H9 (cell line): ENCODE measurements at regions not wholly inside any gene's neighbourhood (a gene's known extent, or its start where the extent isn't known, plus 50 kb on each side); places are given as distances from the start of the nearest gene placed in this dataset.

ENCODE experiments used
- DNase-seq: peaks from one replicate; pipeline ENCODE4 v3.0.0-alpha.2; 2017
- H2AFZ ChIP-seq: one replicate; pipeline ENCODE4 v1.6.1; 2013; ENCODE audit warnings: mild to moderate bottlenecking, low read length, control low read depth, moderate library complexity
- H2AK5ac ChIP-seq: 2 replicates; pipeline ENCODE4 v1.6.1; 2013; ENCODE audit warnings: low read length, control low read depth, mixed read lengths; ENCODE audit not compliant: insufficient read length
- H2BK120ac ChIP-seq: one replicate; pipeline ENCODE4 v1.6.1; 2013; ENCODE audit warnings: low read depth, mild to moderate bottlenecking, low read length, control low read depth, inconsistent platforms; ENCODE audit not compliant: poor library complexity, severe bottlenecking
- H2BK12ac ChIP-seq: 2 replicates; pipeline ENCODE4 v1.6.1; 2013; ENCODE audit warnings: low read length, control low read depth, mixed read lengths, low read depth; ENCODE audit not compliant: insufficient read length
- H2BK15ac ChIP-seq: 2 replicates; pipeline ENCODE4 v1.6.1; 2013; ENCODE audit warnings: low read depth, low read length, control low read depth
- H2BK20ac ChIP-seq: one replicate; pipeline ENCODE4 v1.6.1; 2013; ENCODE audit warnings: low read depth, mild to moderate bottlenecking, low read length, control low read depth, inconsistent platforms; ENCODE audit not compliant: poor library complexity, severe bottlenecking
- H2BK5ac ChIP-seq: 2 replicates; pipeline ENCODE4 v1.6.1; 2013; ENCODE audit warnings: low read length, control low read depth, mixed read lengths; ENCODE audit not compliant: insufficient read length
- H3K14ac ChIP-seq: 2 replicates; pipeline ENCODE4 v1.6.1; 2013; ENCODE audit warnings: low read length, control low read depth; ENCODE audit not compliant: insufficient read depth
- H3K18ac ChIP-seq: 2 replicates; pipeline ENCODE4 v1.6.1; 2013; ENCODE audit warnings: low read depth, mild to moderate bottlenecking, mixed read lengths, low read length, control low read depth; ENCODE audit not compliant: insufficient read length
- H3K23ac ChIP-seq: 2 replicates; pipeline ENCODE4 v1.6.1; 2013; ENCODE audit warnings: low read length, control low read depth, mixed read lengths, low read depth; ENCODE audit not compliant: insufficient read length
- H3K23me2 ChIP-seq: 2 replicates; pipeline ENCODE4 v1.6.1; 2013; ENCODE audit warnings: low read depth, mild to moderate bottlenecking, mixed read lengths, low read length, control low read depth; ENCODE audit not compliant: insufficient read length, poor library complexity, severe bottlenecking
- H3K27ac ChIP-seq: 2 replicates; pipeline ENCODE4 v1.5.1; 2013; ENCODE audit warnings: low read length, control low read depth, mixed read lengths, low read depth; ENCODE audit not compliant: insufficient read length
- H3K27me3 ChIP-seq: 2 replicates; pipeline ENCODE4 v1.6.1; 2013; ENCODE audit warnings: low read length, control low read depth, inconsistent platforms; ENCODE audit not compliant: insufficient read depth
- H3K4ac ChIP-seq: 2 replicates; pipeline ENCODE4 v1.6.1; 2013; ENCODE audit warnings: low read depth, mild to moderate bottlenecking, control low read depth, inconsistent platforms, low read length, moderate library complexity
- H3K4me1 ChIP-seq: 2 replicates; pipeline ENCODE4 v1.6.1; 2013; ENCODE audit warnings: low read length, control low read depth, inconsistent platforms; ENCODE audit not compliant: insufficient read depth
- H3K4me2 ChIP-seq: 2 replicates; pipeline ENCODE4 v1.6.1; 2013; ENCODE audit warnings: low read length, control low read depth, mixed read lengths; ENCODE audit not compliant: insufficient read length, insufficient read depth
- H3K56ac ChIP-seq: 2 replicates; pipeline ENCODE4 v1.6.1; 2013; ENCODE audit warnings: low read depth, mild to moderate bottlenecking, mixed read lengths, low read length, control low read depth; ENCODE audit not compliant: insufficient read length
- H3K79me1 ChIP-seq: 2 replicates; pipeline ENCODE4 v1.6.1; 2013; ENCODE audit warnings: low read depth, mild to moderate bottlenecking, moderate library complexity, low read length, control low read depth, inconsistent platforms; ENCODE audit not compliant: insufficient read depth, poor library complexity, severe bottlenecking
- H3K79me2 ChIP-seq: 2 replicates; pipeline ENCODE4 v1.6.1; 2013; ENCODE audit warnings: low read length, control low read depth, inconsistent platforms; ENCODE audit not compliant: insufficient read depth
- H3K9ac ChIP-seq: 2 replicates; pipeline ENCODE4 v1.6.1; 2013; ENCODE audit warnings: low read length, control low read depth, mixed read lengths; ENCODE audit not compliant: insufficient read length; ENCODE audit errors: extremely low read depth
- H3K9me3 ChIP-seq: one replicate; pipeline ENCODE4 v1.6.1; 2013; ENCODE audit warnings: low read depth, low read length, inconsistent platforms; ENCODE audit not compliant: control insufficient read depth
- H3T11ph ChIP-seq: one replicate; pipeline ENCODE4 v1.6.1; 2013; ENCODE audit warnings: mild to moderate bottlenecking, low read length, control low read depth, inconsistent platforms
- H4K20me1 ChIP-seq: one replicate; pipeline ENCODE4 v1.6.1; 2013; ENCODE audit not compliant: control insufficient read depth, insufficient read length, insufficient read depth
- H4K5ac ChIP-seq: 2 replicates; pipeline ENCODE4 v1.6.1; 2013; ENCODE audit warnings: low read depth, mild to moderate bottlenecking, mixed read lengths, low read length, control low read depth; ENCODE audit not compliant: insufficient read length
- H4K8ac ChIP-seq: replicated peaks from 2 replicates; pipeline ENCODE4 v1.6.1; 2013; ENCODE audit warnings: low read length, control low read depth, mixed read lengths, low read depth; ENCODE audit not compliant: insufficient read length
- H4K91ac ChIP-seq: 2 replicates; pipeline ENCODE4 v1.6.1; 2013; ENCODE audit warnings: low read depth, mild to moderate bottlenecking, moderate library complexity, mixed read lengths, low read length, control low read depth; ENCODE audit not compliant: insufficient read length
- H3K27ac Mint-ChIP-seq, 3 experiments: 2 replicates in 2 of 3; 3 replicates in 1 of 3; pipeline ENCODE4 v1.8.0; 2020 to 2021; ENCODE audit warnings: mixed read lengths in 3 of 3, mild to moderate bottlenecking in 1 of 3, moderate library complexity in 1 of 3
- H3K27me3 Mint-ChIP-seq: 2 replicates; pipeline ENCODE4 v1.8.0; 2021; ENCODE audit warnings: low read depth, mild to moderate bottlenecking, moderate library complexity, mixed read lengths
- H3K36me3 Mint-ChIP-seq, 3 experiments: 2 replicates in 2 of 3; 3 replicates in 1 of 3; pipeline ENCODE4 v1.8.0; 2020 to 2021; ENCODE audit warnings: low read depth in 3 of 3, mixed read lengths in 3 of 3; ENCODE audit not compliant: insufficient read depth in 1 of 3
- H3K4me1 Mint-ChIP-seq, 2 experiments: 2 replicates each; pipeline ENCODE4 v1.8.0; 2020; ENCODE audit warnings: mixed read lengths in 2 of 2
- H3K4me3 Mint-ChIP-seq, 2 experiments: 2 replicates in 1 of 2; 3 replicates in 1 of 2; pipeline ENCODE4 v1.8.0; 2020 to 2021; ENCODE audit warnings: mild to moderate bottlenecking in 2 of 2, mixed read lengths in 2 of 2, moderate library complexity in 1 of 2
- H3K9me3 Mint-ChIP-seq, 2 experiments: 2 replicates in 1 of 2; 3 replicates in 1 of 2; pipeline ENCODE4 v1.8.0; 2020; ENCODE audit warnings: mild to moderate bottlenecking in 2 of 2, mixed read lengths in 2 of 2, moderate library complexity in 1 of 2
- WGBS: extraction: QIAGEN DNeasy Blood & Tissue Kit; methylation state at CpG from one replicate; pipeline ENCODE4 v1.1.7; 2013; ENCODE audit warnings: missing lambda C conversion rate, low lambda C conversion rate, mixed read lengths; ENCODE audit not compliant: insufficient read length; ENCODE audit errors: extremely low coverage; 5-methylcytosine and 5-hydroxymethylcytosine counted together
- TF ChIP-seq, protein P1 (sequence below): fragments of 200-600 bp; sonication (generic); conservative IDR thresholded peaks from 3 replicates; pipeline ENCODE4 v1.8.0; 2021; ENCODE audit warnings: antibody characterized with exemption, mild to moderate bottlenecking

DNA sequence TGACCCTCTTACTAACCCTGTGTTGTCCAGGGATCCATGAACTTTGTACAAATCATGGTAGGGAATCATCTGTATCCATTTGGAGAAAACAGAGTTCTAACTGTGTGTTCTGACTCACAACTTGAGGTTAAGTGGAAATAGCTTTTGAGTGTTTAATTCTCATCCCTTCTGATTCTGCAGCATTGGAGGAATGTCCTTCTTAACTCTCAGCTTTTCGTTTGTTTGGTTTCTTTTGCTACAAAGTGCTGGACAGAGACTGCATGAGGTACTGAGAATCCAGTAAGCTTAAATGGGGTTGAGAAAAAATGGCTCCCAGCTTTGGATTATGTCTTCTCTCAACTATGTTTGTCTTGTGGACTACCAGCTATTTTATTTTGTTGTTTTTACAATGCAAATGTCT lies 352.1 kb upstream of the KIF2B start:
- no peaks in the 10 kb centered on the region for H3K79me1 ChIP-seq
- H2BK120ac ChIP-seq, result no peak overlapping the region
- Mint-ChIP-seq H3K9me3 (peaks cover 13 to 16% of the 10 kb centered on the region in 2 experiments), H3K27ac (no peak overlapping the region), H3K27me3 (no peaks in the 10 kb centered on the region), H3K4me3 (no peak overlapping the region), H3K4me1 (peaks cover 0 to 11% of the 10 kb centered on the region in 2 experiments; a peak in 2 of 4 replicates), H3K36me3 (peaks cover 9 to 22% (median 10%) of the 10 kb centered on the region in 3 experiments)
- H2AK5ac ChIP-seq, result no peak overlapping the region
- H2BK15ac ChIP-seq, result no peak overlapping the region
- H2AFZ ChIP-seq, result no peak overlapping the region
- no peak overlapping the region for H4K8ac ChIP-seq
- H2BK20ac ChIP-seq, result no peak overlapping the region
- H3K79me2 ChIP-seq, result no peaks in the 10 kb centered on the region
- H2BK12ac ChIP-seq, result no peak overlapping the region
- H2BK5ac ChIP-seq, result no peak overlapping the region
- no peaks in the 10 kb centered on the region for H4K20me1 ChIP-seq
- H3K9me3 ChIP-seq, result peaks cover 5% of the 10 kb centered on the region
- no CpG with 5 or more reads among the region's 1 CpG for WGBS
- H3K14ac ChIP-seq, result no peak overlapping the region
- no peaks in the 10 kb centered on the region for H3K4me1 ChIP-seq
- H3K23me2 ChIP-seq, result no peaks in the 10 kb centered on the region
- no peak overlapping the region for H3K23ac ChIP-seq
- H4K91ac ChIP-seq, result no peak overlapping the region
- TF ChIP-seq, protein P1, sequence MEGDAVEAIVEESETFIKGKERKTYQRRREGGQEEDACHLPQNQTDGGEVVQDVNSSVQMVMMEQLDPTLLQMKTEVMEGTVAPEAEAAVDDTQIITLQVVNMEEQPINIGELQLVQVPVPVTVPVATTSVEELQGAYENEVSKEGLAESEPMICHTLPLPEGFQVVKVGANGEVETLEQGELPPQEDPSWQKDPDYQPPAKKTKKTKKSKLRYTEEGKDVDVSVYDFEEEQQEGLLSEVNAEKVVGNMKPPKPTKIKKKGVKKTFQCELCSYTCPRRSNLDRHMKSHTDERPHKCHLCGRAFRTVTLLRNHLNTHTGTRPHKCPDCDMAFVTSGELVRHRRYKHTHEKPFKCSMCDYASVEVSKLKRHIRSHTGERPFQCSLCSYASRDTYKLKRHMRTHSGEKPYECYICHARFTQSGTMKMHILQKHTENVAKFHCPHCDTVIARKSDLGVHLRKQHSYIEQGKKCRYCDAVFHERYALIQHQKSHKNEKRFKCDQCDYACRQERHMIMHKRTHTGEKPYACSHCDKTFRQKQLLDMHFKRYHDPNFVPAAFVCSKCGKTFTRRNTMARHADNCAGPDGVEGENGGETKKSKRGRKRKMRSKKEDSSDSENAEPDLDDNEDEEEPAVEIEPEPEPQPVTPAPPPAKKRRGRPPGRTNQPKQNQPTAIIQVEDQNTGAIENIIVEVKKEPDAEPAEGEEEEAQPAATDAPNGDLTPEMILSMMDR, result no peak
- no peak overlapping the region for H3T11ph ChIP-seq
- H3K18ac ChIP-seq, result no peak overlapping the region
- H3K4me2 ChIP-seq, result no peak overlapping the region
- no peak for DNase-seq
- no peak overlapping the region for H3K27ac ChIP-seq
- no peak overlapping the region for H3K4ac ChIP-seq
- no peak overlapping the region for H3K56ac ChIP-seq
- no peaks in the 10 kb centered on the region for H3K27me3 ChIP-seq
- no peak overlapping the region for H4K5ac ChIP-seq
- H3K9ac ChIP-seq, result no peak overlapping the region
